ENCODE measurements at regions not wholly inside any gene's neighbourhood (a gene's known extent, or its start where the extent isn't known, plus 50 kb on each side); places are given as distances from the start of the nearest gene placed in this dataset.
A peak's percentile ranks its signal among the peaks of the same experiment; 100 is the strongest.

DNA sequence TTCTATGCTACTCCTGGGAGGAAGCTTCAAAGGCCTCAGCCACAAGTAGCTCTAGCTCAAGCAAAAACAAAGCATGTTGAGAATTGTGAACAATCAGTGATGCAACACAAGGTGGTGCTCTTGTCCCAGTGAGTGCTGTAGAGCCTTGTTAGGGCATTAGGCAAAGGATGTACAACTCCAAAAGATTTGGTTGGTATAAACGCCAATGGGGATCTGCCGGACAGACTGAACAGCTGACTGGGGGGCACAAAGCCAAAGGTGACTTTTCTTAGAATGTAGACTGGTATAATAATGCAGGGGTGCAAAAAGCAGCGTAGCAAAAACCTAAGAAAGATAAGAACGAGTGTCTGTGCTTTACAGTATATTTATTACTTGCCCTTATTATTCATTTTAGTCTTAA, 62.6 kb upstream of the ALB start (continued):
- TF ChIP-seq, protein P1, sequence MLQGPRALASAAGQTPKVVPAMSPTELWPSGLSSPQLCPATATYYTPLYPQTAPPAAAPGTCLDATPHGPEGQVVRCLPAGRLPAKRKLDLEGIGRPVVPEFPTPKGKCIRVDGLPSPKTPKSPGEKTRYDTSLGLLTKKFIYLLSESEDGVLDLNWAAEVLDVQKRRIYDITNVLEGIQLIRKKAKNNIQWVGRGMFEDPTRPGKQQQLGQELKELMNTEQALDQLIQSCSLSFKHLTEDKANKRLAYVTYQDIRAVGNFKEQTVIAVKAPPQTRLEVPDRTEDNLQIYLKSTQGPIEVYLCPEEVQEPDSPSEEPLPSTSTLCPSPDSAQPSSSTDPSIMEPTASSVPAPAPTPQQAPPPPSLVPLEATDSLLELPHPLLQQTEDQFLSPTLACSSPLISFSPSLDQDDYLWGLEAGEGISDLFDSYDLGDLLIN (CRISPR knock-in tag; IDR thresholded peaks at IDR 0.05; ENCODE audit: borderline replicate concordance): no peak
- TF ChIP-seq TEAD3 (CRISPR knock-in tag; optimal IDR thresholded peaks at IDR 0.05; ENCODE audit: borderline replicate concordance): peak; percentile 57
- no peak for TF ChIP-seq PLRG1 (conservative IDR thresholded peaks at IDR 0.05)
- TF ChIP-seq, protein P2, sequence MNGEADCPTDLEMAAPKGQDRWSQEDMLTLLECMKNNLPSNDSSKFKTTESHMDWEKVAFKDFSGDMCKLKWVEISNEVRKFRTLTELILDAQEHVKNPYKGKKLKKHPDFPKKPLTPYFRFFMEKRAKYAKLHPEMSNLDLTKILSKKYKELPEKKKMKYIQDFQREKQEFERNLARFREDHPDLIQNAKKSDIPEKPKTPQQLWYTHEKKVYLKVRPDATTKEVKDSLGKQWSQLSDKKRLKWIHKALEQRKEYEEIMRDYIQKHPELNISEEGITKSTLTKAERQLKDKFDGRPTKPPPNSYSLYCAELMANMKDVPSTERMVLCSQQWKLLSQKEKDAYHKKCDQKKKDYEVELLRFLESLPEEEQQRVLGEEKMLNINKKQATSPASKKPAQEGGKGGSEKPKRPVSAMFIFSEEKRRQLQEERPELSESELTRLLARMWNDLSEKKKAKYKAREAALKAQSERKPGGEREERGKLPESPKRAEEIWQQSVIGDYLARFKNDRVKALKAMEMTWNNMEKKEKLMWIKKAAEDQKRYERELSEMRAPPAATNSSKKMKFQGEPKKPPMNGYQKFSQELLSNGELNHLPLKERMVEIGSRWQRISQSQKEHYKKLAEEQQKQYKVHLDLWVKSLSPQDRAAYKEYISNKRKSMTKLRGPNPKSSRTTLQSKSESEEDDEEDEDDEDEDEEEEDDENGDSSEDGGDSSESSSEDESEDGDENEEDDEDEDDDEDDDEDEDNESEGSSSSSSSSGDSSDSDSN (CRISPR knock-in tag; IDR thresholded peaks at IDR 0.05): no peak
- TF ChIP-seq, protein P3, sequence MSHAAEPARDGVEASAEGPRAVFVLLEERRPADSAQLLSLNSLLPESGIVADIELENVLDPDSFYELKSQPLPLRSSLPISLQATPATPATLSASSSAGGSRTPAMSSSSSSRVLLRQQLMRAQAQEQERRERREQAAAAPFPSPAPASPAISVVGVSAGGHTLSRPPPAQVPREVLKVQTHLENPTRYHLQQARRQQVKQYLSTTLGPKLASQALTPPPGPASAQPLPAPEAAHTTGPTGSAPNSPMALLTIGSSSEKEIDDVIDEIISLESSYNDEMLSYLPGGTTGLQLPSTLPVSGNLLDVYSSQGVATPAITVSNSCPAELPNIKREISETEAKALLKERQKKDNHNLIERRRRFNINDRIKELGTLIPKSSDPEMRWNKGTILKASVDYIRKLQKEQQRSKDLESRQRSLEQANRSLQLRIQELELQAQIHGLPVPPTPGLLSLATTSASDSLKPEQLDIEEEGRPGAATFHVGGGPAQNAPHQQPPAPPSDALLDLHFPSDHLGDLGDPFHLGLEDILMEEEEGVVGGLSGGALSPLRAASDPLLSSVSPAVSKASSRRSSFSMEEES (CRISPR knock-in tag; IDR thresholded peaks at IDR 0.05): 0 out of 2 replicates have a peak, but pooled peaks have one; percentile 24
- no peak for TF ChIP-seq ZNF510 (CRISPR knock-in tag; IDR thresholded peaks at IDR 0.05; ENCODE audit: low read depth)
- TF ChIP-seq, protein P4, sequence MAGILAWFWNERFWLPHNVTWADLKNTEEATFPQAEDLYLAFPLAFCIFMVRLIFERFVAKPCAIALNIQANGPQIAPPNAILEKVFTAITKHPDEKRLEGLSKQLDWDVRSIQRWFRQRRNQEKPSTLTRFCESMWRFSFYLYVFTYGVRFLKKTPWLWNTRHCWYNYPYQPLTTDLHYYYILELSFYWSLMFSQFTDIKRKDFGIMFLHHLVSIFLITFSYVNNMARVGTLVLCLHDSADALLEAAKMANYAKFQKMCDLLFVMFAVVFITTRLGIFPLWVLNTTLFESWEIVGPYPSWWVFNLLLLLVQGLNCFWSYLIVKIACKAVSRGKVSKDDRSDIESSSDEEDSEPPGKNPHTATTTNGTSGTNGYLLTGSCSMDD (CRISPR knock-in tag; IDR thresholded peaks at IDR 0.05): no peak
- TF ChIP-seq SPEN (CRISPR knock-in tag; IDR thresholded peaks at IDR 0.05; ENCODE audit: low read depth): no peak
- TF ChIP-seq, protein P5, sequence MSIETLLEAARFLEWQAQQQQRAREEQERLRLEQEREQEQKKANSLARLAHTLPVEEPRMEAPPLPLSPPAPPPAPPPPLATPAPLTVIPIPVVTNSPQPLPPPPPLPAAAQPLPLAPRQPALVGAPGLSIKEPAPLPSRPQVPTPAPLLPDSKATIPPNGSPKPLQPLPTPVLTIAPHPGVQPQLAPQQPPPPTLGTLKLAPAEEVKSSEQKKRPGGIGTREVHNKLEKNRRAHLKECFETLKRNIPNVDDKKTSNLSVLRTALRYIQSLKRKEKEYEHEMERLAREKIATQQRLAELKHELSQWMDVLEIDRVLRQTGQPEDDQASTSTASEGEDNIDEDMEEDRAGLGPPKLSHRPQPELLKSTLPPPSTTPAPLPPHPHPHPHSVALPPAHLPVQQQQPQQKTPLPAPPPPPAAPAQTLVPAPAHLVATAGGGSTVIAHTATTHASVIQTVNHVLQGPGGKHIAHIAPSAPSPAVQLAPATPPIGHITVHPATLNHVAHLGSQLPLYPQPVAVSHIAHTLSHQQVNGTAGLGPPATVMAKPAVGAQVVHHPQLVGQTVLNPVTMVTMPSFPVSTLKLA (IDR thresholded peaks at IDR 0.05): no peak
- no peak for TF ChIP-seq HOXA3 (CRISPR knock-in tag; IDR thresholded peaks at IDR 0.05)
- TF ChIP-seq SOX6 (IDR thresholded peaks at IDR 0.05): no peak
- peak; percentile 66 for TF ChIP-seq SOX6 (CRISPR knock-in tag; IDR thresholded peaks at IDR 0.05)
- TF ChIP-seq SNAI1 (CRISPR knock-in tag; IDR thresholded peaks at IDR 0.05; ENCODE audit: borderline replicate concordance): no peak
- TF ChIP-seq ZNF777 (CRISPR knock-in tag; IDR thresholded peaks at IDR 0.05): no peak
- no peak for TF ChIP-seq POLR2G (IDR thresholded peaks at IDR 0.05; ENCODE audit: low read depth, low read length)
- peak; percentile 44; the same call in 1 of the 2 replicates for TF ChIP-seq GATAD1 (CRISPR knock-in tag; IDR thresholded peaks at IDR 0.05)
- TF ChIP-seq MYNN (CRISPR knock-in tag; IDR thresholded peaks at IDR 0.05; ENCODE audit: low read depth): no peak
- TF ChIP-seq, protein P6, sequence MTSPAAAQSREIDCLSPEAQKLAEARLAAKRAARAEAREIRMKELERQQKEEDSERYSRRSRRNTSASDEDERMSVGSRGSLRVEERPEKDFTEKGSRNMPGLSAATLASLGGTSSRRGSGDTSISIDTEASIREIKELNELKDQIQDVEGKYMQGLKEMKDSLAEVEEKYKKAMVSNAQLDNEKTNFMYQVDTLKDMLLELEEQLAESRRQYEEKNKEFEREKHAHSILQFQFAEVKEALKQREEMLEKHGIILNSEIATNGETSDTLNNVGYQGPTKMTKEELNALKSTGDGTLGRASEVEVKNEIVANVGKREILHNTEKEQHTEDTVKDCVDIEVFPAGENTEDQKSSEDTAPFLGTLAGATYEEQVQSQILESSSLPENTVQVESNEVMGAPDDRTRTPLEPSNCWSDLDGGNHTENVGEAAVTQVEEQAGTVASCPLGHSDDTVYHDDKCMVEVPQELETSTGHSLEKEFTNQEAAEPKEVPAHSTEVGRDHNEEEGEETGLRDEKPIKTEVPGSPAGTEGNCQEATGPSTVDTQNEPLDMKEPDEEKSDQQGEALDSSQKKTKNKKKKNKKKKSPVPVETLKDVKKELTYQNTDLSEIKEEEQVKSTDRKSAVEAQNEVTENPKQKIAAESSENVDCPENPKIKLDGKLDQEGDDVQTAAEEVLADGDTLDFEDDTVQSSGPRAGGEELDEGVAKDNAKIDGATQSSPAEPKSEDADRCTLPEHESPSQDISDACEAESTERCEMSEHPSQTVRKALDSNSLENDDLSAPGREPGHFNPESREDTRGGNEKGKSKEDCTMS (CRISPR knock-in tag; conservative IDR thresholded peaks at IDR 0.05): no peak
- no peak for TF ChIP-seq RFXAP (CRISPR knock-in tag; IDR thresholded peaks at IDR 0.05; ENCODE audit: borderline replicate concordance)
- TF ChIP-seq ZNF672 (CRISPR knock-in tag; IDR thresholded peaks at IDR 0.05): no peak
- no peak for TF ChIP-seq ELF3 (CRISPR knock-in tag; IDR thresholded peaks at IDR 0.05)
- TF ChIP-seq, protein P7, sequence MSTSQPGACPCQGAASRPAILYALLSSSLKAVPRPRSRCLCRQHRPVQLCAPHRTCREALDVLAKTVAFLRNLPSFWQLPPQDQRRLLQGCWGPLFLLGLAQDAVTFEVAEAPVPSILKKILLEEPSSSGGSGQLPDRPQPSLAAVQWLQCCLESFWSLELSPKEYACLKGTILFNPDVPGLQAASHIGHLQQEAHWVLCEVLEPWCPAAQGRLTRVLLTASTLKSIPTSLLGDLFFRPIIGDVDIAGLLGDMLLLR (CRISPR knock-in tag; IDR thresholded peaks at IDR 0.05): no peak
